ENCODE measurements at regions not wholly inside any gene's neighbourhood (a gene's known extent, or its start where the extent isn't known, plus 50 kb on each side); places are given as distances from the start of the nearest gene placed in this dataset.

DNA sequence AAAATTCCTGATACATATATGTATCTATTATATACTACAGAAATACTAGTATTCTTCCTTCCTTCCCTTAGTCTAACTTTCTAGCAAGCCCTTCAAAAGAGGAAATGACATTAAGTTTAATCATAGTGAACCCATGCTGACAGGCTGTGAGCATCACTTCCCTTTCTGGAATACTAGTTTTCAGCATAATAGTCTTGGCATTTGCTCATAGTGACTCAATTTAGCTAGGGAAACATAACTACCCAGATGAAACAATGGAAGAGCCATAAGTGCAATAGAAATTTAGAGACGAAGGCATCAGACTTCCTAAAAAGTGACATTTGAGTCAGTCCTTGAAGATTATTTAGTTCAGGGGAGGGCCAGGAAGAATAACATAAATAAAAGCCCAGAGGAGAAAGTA, 184.5 kb upstream of the CRY1 start:
- TF ChIP-seq NFRKB (IDR thresholded peaks at IDR 0.05) (no peak), FOXK2 (IDR thresholded peaks at IDR 0.05) (no peak), HDGF (IDR thresholded peaks at IDR 0.05; ENCODE audit: borderline replicate concordance) (no peak), TARDBP (IDR thresholded peaks at IDR 0.05) (no peak), FOXA1 (IDR thresholded peaks at IDR 0.05) (no peak), LEF1 (IDR thresholded peaks at IDR 0.05; ENCODE audit: borderline replicate concordance) (no peak), SUZ12 (IDR thresholded peaks at IDR 0.05) (no peak), CTBP1 (IDR thresholded peaks at IDR 0.05; ENCODE audit: borderline replicate concordance) (no peak), BHLHE40 (IDR thresholded peaks at IDR 0.05; ENCODE audit: borderline replicate concordance) (no peak)
- ChIA-PET CTCF (no interaction called here), POLR2A (no interaction called here)
- DNase-seq (ENCODE audit: extremely low spot score): no peak

- POLR2A ChIA-PET: no interaction called here
- no peak for TF ChIP-seq FOXM1 (IDR thresholded peaks at IDR 0.05; ENCODE audit: borderline replicate concordance)
- TF ChIP-seq BHLHE40 (IDR thresholded peaks at IDR 0.05; ENCODE audit: borderline replicate concordance): no peak
- TF ChIP-seq SUZ12 (IDR thresholded peaks at IDR 0.05): no peak
- TF ChIP-seq, protein P1, sequence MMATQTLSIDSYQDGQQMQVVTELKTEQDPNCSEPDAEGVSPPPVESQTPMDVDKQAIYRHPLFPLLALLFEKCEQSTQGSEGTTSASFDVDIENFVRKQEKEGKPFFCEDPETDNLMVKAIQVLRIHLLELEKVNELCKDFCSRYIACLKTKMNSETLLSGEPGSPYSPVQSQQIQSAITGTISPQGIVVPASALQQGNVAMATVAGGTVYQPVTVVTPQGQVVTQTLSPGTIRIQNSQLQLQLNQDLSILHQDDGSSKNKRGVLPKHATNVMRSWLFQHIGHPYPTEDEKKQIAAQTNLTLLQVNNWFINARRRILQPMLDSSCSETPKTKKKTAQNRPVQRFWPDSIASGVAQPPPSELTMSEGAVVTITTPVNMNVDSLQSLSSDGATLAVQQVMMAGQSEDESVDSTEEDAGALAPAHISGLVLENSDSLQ (IDR thresholded peaks at IDR 0.05): no peak
- TF ChIP-seq ELF4 (IDR thresholded peaks at IDR 0.05): no peak
- TF ChIP-seq FOXA1 (IDR thresholded peaks at IDR 0.05): no peak
- no peak for TF ChIP-seq LEF1 (IDR thresholded peaks at IDR 0.05; ENCODE audit: borderline replicate concordance)
- TF ChIP-seq HDGF (IDR thresholded peaks at IDR 0.05; ENCODE audit: borderline replicate concordance): no peak
- no peak for TF ChIP-seq L3MBTL2 (conservative IDR thresholded peaks at IDR 0.05)
- no peak for TF ChIP-seq CTBP1 (IDR thresholded peaks at IDR 0.05; ENCODE audit: borderline replicate concordance)
- TF ChIP-seq NFRKB (IDR thresholded peaks at IDR 0.05): no peak
- CTCF ChIA-PET: no interaction called here
- DNase-seq (ENCODE audit: extremely low spot score): no peak
Observed at GRCh38 chr12:107282628-107283027, 189.3 kb upstream of the CRY1 start.

- ChIA-PET CTCF (no interaction called here), POLR2A (no interaction called here)
- no peak for TF ChIP-seq FOXA1 (IDR thresholded peaks at IDR 0.05)
- no peak for TF ChIP-seq SUZ12 (IDR thresholded peaks at IDR 0.05)
- TF ChIP-seq ARNT (IDR thresholded peaks at IDR 0.05): no peak
- TF ChIP-seq SP1 (IDR thresholded peaks at IDR 0.05): no peak
- TF ChIP-seq ELF4 (IDR thresholded peaks at IDR 0.05): no peak
- no peak for DNase-seq (ENCODE audit: extremely low spot score)
Observed at GRCh38 chr12:107283652-107284051, 190.3 kb upstream of the CRY1 start.

- ChIA-PET CTCF (interaction anchor here (0.6 kb wide), 2 partner anchors 27 to 137 kb away, joined by 3 read pairs; no protein-coding TSS in a partner anchor), POLR2A (no interaction called here)
- TF ChIP-seq ARNT (IDR thresholded peaks at IDR 0.05) (no peak), ZNF384 (IDR thresholded peaks at IDR 0.05) (no peak), L3MBTL2 (conservative IDR thresholded peaks at IDR 0.05) (no peak), TARDBP (IDR thresholded peaks at IDR 0.05) (no peak), HDGF (IDR thresholded peaks at IDR 0.05; ENCODE audit: borderline replicate concordance) (no peak), BHLHE40 (IDR thresholded peaks at IDR 0.05; ENCODE audit: borderline replicate concordance) (no peak), LEF1 (IDR thresholded peaks at IDR 0.05; ENCODE audit: borderline replicate concordance) (no peak), SP1 (IDR thresholded peaks at IDR 0.05) (no peak), ELF4 (IDR thresholded peaks at IDR 0.05) (no peak), CTBP1 (IDR thresholded peaks at IDR 0.05; ENCODE audit: borderline replicate concordance) (no peak), SUZ12 (IDR thresholded peaks at IDR 0.05) (no peak), NFRKB (IDR thresholded peaks at IDR 0.05) (no peak), FOXA1 (IDR thresholded peaks at IDR 0.05) (no peak), FOXM1 (IDR thresholded peaks at IDR 0.05; ENCODE audit: borderline replicate concordance) (no peak), FOXK2 (IDR thresholded peaks at IDR 0.05) (no peak)
- TF ChIP-seq, protein P1 (IDR thresholded peaks at IDR 0.05): no peak
- DNase-seq (ENCODE audit: extremely low spot score): no peak
Observed at GRCh38 chr12:107284692-107285091, 191.3 kb upstream of the CRY1 start.

DNA sequence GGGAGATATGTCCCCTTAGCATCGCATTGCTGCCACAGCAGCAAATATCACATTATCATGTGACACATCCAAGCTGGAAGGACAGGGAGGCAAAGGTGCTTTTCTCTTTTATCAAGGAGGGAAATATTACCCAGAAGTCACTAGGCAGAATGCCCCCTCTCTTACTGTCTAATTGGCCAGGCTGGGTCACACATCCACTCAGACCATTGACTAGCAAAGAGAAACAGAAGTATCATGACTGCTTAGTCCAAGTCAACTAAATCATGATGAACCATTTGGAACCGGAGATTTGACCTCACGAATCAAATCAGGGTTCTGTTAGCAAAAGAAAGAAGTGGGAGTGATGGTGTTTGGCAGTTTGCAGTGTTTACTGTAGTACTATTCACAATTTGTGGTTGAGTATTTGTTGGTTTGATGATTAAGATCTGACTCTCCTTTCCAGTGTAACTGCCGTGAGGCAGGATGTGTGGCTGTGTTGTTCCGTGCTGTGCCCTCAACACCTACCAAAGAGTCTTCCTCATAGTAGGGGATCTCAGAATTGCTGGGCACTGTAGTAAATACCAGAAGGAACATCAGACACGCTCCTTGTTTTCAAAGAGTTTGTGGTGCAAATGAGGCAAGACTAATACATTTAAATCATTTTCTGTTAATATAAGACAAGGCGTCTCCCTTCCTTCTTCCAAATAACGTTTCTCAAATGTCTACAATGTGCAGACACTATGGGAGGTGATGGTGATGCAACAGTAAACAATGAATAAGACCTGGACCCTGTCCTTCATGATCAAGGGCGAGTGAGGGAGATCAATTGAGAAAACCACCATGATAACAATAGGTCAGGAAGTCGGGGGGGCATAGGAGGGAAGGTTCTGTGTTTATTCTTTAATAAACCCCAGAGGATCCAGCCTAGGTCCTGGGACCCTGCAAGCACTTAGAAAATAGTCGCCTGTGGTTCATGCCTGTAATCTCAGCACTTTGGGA, 194.4 kb upstream of the CRY1 start:
- ChIA-PET CTCF (no interaction called here), POLR2A (no interaction called here)
- no peak for DNase-seq (ENCODE audit: extremely low spot score)
- TF ChIP-seq, protein P1 (IDR thresholded peaks at IDR 0.05): no peak
- TF ChIP-seq ZNF384 (IDR thresholded peaks at IDR 0.05): no peak
- TF ChIP-seq ELF4 (IDR thresholded peaks at IDR 0.05): no peak
- no peak for TF ChIP-seq L3MBTL2 (conservative IDR thresholded peaks at IDR 0.05)
- TF ChIP-seq SP1 (IDR thresholded peaks at IDR 0.05): no peak
- TF ChIP-seq FOXK2 (IDR thresholded peaks at IDR 0.05): no peak
- no peak for TF ChIP-seq CTBP1 (IDR thresholded peaks at IDR 0.05; ENCODE audit: borderline replicate concordance)
- no peak for TF ChIP-seq TARDBP (IDR thresholded peaks at IDR 0.05)
- no peak for TF ChIP-seq NFRKB (IDR thresholded peaks at IDR 0.05)
- TF ChIP-seq FOXM1 (IDR thresholded peaks at IDR 0.05; ENCODE audit: borderline replicate concordance): no peak
- no peak for TF ChIP-seq BHLHE40 (IDR thresholded peaks at IDR 0.05; ENCODE audit: borderline replicate concordance)
- no peak for TF ChIP-seq ARNT (IDR thresholded peaks at IDR 0.05)
- TF ChIP-seq LEF1 (IDR thresholded peaks at IDR 0.05; ENCODE audit: borderline replicate concordance): no peak
- TF ChIP-seq HDGF (IDR thresholded peaks at IDR 0.05; ENCODE audit: borderline replicate concordance): no peak
- TF ChIP-seq FOXA1 (IDR thresholded peaks at IDR 0.05): no peak
